Right atrium auricular region (tissue), 2 donors: ENCODE measurements at regions not wholly inside any gene's neighbourhood (a gene's known extent, or its start where the extent isn't known, plus 50 kb on each side); places are given as distances from the start of the nearest gene placed in this dataset.

Source experiments
- DNase-seq: peaks from one replicate; pipeline ENCODE4 v3.0.0-alpha.2; 2019; ENCODE audit warnings: low spot score
- H3K27ac ChIP-seq, 2 donors: fragments of 200-600 bp; sonication (generic); 1 replicate in 1 of 2; 2 replicates in 1 of 2; pipeline ENCODE4 v1.5.1; 2016 to 2019
- H3K27me3 ChIP-seq, 2 donors: fragments of 200-600 bp; sonication (generic); one replicate each; pipeline versions ENCODE4 v1.5.1 to v1.6.0; 2017 to 2019
- H3K36me3 ChIP-seq: fragments of 200-600 bp; sonication (generic); one replicate; pipeline ENCODE4 v1.5.1; 2016
- H3K4me1 ChIP-seq, 2 donors: fragments of 200-600 bp; sonication (generic); one replicate each; pipeline versions ENCODE4 v1.5.1 to v1.6.0; 2017 to 2019
- H3K4me3 ChIP-seq, 2 donors: fragments of 200-600 bp; sonication (generic); 1 replicate in 1 of 2; 2 replicates in 1 of 2; pipeline ENCODE4 v1.5.1; 2017 to 2019; ENCODE audit warnings: mild to moderate bottlenecking in 1 of 2, moderate library complexity in 1 of 2
- H3K9me3 ChIP-seq, 2 donors: fragments of 200-600 bp; sonication (generic); one replicate each; pipeline ENCODE4 v1.5.1; 2019
- TF ChIP-seq, protein P1 (sequence below), 2 donors: fragments of 200-600 bp; sonication (generic); IDR thresholded peaks; one replicate each; pipeline ENCODE4 v1.5.1; 2019; ENCODE audit warnings: antibody characterized with exemption in 2 of 2

DNA sequence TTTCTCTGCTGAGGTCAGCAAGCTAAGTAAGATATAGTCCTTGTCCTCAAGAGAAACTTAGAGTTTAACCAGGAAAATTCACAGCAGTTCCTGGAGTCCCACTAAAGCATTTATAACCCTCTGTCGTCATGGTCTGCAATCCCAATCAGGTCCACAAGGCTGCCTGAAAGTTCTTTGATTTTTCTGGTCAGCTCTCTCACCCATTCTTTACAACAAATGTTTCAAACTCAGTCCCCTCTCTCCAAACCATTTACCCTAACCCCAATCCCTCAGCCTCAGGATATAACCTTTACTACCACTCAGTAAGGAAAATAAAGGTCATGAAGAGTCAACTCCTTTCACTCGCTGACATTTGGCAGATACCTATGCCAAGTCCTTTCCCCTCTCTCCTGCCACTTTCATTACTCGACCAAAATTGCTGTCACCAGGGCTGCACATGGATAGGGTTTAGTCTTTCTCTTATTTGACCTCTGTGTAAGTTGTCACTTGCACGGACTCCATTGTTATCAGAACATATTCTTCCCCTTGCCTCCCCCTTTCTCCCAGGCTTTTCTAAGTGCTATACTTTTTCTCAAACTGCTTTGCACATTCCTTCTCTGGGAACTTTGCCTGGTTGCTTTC lies 936.6 kb downstream of the NR2F1-AS1 start:
- H3K9me3 ChIP-seq = no peaks in the 10 kb centered on the region
- DNase-seq = no peak
- H3K27me3 ChIP-seq = no peaks in the 10 kb centered on the region
- peaks cover 0 to 15% of the 10 kb centered on the region in 2 donors for H3K4me1 ChIP-seq
- TF ChIP-seq, protein P1, sequence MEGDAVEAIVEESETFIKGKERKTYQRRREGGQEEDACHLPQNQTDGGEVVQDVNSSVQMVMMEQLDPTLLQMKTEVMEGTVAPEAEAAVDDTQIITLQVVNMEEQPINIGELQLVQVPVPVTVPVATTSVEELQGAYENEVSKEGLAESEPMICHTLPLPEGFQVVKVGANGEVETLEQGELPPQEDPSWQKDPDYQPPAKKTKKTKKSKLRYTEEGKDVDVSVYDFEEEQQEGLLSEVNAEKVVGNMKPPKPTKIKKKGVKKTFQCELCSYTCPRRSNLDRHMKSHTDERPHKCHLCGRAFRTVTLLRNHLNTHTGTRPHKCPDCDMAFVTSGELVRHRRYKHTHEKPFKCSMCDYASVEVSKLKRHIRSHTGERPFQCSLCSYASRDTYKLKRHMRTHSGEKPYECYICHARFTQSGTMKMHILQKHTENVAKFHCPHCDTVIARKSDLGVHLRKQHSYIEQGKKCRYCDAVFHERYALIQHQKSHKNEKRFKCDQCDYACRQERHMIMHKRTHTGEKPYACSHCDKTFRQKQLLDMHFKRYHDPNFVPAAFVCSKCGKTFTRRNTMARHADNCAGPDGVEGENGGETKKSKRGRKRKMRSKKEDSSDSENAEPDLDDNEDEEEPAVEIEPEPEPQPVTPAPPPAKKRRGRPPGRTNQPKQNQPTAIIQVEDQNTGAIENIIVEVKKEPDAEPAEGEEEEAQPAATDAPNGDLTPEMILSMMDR (IDR thresholded peaks at IDR 0.05) = no peak
- no peak overlapping the region for H3K4me3 ChIP-seq
- H3K36me3 ChIP-seq = no peaks in the 10 kb centered on the region
- peak overlapping the region in 1 of 2 donors; percentile 26 for H3K27ac ChIP-seq

DNA sequence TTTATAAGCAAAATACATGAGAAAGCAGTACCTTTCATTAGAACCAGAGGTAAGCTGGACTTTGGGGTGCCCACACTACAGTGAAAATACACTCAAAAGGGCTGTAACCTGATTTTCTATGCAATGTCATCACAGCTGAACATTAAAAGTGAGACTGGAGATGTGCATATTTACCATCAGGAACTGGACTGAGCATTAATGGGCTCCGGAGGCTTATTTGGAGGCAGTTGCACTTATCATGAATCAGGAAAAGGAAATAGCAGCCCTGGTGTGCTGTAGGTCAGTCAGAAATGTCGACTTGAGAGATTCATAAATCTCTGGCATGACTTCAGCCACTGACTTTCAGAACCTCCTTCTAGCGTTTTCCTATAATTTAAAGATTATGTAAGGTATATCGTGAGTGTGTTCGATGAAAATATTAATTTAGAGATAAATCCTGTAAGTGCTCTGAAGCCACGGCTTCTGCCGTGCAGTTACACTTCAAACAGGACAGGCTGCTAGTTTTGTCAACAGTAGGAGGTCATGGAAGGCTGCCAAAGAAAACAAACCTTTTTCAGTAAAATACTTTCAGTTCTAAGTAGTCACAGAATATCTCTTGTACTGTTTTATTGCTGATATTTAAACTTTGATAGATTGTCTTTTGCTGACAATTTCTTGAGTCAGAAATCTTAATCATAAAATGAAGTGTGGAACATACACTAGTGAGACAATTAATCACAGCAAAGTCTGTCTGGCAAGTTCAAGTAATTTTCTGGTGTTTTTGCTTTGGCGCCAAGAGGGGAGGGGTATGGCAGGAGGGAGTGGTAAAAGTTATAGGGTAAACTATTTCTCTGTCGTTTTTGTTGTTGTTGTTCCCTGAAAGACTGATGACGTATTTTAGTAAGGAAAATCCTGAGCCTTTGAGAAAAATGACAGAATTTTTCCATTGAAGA lies 939.7 kb downstream of the NR2F1-AS1 start:
- DNase-seq = no peak
- Histone ChIP-seq H3K27ac (peak overlapping the region in 1 of 2 donors; percentile 50), H3K9me3 (no peaks in the 10 kb centered on the region), H3K4me3 (peak overlapping the region in 1 of 2 donors; percentile 16), H3K4me1 (peaks cover 0 to 15% of the 10 kb centered on the region in 2 donors), H3K36me3 (no peaks in the 10 kb centered on the region), H3K27me3 (no peaks in the 10 kb centered on the region)
- TF ChIP-seq, protein P1 (IDR thresholded peaks at IDR 0.05) = no peak

DNA sequence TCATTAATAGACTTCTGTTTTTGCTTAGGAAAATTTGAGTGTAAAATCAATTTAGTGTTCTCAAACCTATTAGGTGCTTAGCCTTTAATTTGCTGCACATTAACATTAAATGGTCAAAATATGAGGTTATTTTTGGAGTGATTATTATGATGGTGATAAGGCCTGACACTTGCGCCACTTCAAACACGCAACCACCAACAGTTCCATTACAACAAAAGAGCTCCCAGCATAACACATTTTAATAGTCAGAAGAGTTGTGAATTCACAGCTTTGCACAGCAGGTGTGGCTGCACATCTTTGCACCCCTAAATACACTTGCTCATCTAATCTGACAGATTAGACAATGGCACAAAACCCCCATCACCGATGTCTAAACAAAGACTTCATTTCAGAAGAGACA lies 940.7 kb downstream of the NR2F1-AS1 start:
- H3K4me1 ChIP-seq = peaks cover 0 to 15% of the 10 kb centered on the region in 2 donors
- TF ChIP-seq, protein P1 (IDR thresholded peaks at IDR 0.05) = no peak
- H3K9me3 ChIP-seq = no peaks in the 10 kb centered on the region
- no peak overlapping the region for H3K4me3 ChIP-seq
- H3K27me3 ChIP-seq = no peaks in the 10 kb centered on the region
- no peak for DNase-seq
- H3K36me3 ChIP-seq = no peaks in the 10 kb centered on the region
- peak overlapping the region in 1 of 2 donors; percentile 50 for H3K27ac ChIP-seq

DNA sequence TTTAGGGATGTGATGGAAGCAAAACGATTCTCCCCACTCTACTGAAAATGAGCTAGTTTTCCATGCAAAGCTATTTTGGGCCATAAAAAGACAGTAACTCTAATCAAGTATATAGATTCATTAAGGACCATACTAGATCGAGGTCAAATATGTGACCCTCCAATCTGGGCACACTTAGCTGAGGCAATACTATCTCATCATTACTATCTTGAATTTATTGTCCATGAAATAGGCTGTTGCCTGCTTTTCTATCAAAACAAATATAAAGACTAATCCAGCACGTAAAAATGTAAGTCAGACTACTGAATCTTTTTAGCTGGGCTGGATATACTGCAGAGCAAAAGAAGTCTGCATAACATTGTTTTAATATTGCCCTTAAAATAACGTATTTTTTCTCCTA lies 943.1 kb downstream of the NR2F1-AS1 start:
- TF ChIP-seq, protein P1 (IDR thresholded peaks at IDR 0.05) = no peak
- H3K4me3 ChIP-seq = no peak overlapping the region
- peaks cover 0 to 15% of the 10 kb centered on the region in 2 donors for H3K4me1 ChIP-seq
- DNase-seq = no peak
- H3K36me3 ChIP-seq = no peaks in the 10 kb centered on the region
- no peaks in the 10 kb centered on the region for H3K27me3 ChIP-seq
- H3K9me3 ChIP-seq = no peaks in the 10 kb centered on the region
- no peak overlapping the region for H3K27ac ChIP-seq

DNA sequence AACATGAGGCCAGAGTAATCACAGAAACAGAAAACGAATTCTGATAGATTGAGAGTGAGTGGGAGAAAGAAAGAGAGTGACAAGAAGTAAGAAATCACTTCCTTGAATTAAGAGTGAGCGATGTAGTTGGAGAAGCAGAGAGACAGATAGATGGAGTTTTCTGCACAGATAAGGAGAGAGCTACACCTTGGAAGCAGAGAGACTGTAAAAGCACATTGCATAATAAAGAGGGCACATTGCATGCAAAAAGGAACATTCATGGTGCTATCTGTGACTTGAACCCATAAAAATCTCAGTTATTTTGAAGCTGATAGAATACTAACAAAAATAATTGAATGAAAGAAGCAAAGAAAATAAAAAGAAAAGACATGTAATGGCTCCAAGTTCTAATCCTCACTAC lies 943.8 kb downstream of the NR2F1-AS1 start:
- Histone ChIP-seq H3K36me3 (no peaks in the 10 kb centered on the region), H3K4me3 (no peak overlapping the region), H3K27ac (no peak overlapping the region), H3K9me3 (no peaks in the 10 kb centered on the region), H3K27me3 (no peaks in the 10 kb centered on the region), H3K4me1 (peaks cover 0 to 15% of the 10 kb centered on the region in 2 donors)
- TF ChIP-seq, protein P1 (IDR thresholded peaks at IDR 0.05) = no peak
- no peak for DNase-seq
